ENCODE measurements at regions not wholly inside any gene's neighbourhood (a gene's known extent, or its start where the extent isn't known, plus 50 kb on each side); places are given as distances from the start of the nearest gene placed in this dataset.

DNA sequence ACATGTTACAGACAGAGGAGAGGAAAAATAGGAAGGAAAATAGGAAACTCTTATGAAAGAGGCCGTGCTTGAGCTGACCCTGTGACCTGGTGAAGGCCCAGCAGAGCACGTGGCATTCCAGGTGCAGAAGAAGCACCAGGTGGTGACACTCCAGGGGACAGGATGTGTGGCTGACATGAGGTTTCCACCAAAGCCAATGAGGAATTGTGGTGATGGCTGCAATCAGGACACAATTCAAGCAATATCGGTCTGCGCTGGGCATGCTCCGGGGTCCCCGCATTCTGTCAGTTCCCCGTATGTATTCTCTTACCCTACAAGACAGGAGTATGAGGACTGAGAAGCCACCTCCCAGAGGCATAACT, 504.2 kb downstream of the EIPR1 start:
- TF ChIP-seq CTCF (IDR thresholded peaks at IDR 0.05): no peak
- H3K27me3 ChIP-seq: no peaks in the 10 kb centered on the region
- H3K4me1 ChIP-seq: no peaks in the 10 kb centered on the region
- DNase-seq: no peak
- no peak overlapping the region for H3K27ac ChIP-seq
- H3K4me3 ChIP-seq: no peak overlapping the region
- H3K9me3 ChIP-seq: no peaks in the 10 kb centered on the region
- no peak overlapping the region for H3K9ac ChIP-seq (ENCODE audit: low read depth in 2 of 2, low read length in 2 of 2)
- H3K36me3 ChIP-seq: no peaks in the 10 kb centered on the region
- intact Hi-C loops (cut with DNase I): no loop called here

DNA sequence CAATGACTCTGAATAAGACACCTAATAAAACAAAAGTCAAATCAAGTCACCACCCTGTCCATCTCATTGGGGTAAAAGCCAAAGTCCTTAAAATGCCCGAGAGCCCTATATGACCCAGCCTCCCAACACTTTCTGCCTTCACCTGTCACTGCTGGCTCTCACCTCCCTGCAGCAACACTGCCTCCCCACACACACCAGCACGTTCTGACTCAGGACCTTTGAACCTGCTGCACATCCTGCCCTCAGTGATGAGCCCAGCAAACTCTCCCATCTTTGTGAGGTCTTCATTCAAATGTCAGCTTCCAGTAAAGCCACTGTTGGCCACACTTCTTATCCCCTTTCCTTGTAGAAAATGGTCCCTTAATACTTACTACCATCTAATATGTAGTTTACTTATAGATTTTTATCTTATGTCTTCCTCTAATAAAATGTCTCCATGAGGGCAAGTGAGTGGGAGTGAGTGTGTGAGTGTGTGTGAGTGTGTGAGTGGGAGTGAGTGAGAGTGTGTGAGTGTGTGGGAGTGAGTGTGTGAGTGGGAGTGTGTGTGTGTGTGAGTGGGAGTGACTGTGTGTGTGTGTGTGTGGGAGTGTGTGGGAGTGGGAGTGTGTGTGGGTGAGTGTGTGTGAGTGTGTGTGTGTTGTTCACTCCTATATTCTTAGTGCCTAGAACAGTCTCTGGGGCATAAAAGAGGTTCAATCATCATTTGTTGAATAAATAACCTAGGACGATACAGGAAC, 504.7 kb downstream of the EIPR1 start:
- Histone ChIP-seq H3K4me3 (no peak overlapping the region), H3K9ac (ENCODE audit: low read depth in 2 of 2, low read length in 2 of 2) (no peak overlapping the region), H3K36me3 (no peaks in the 10 kb centered on the region), H3K27me3 (no peaks in the 10 kb centered on the region), H3K9me3 (no peaks in the 10 kb centered on the region), H3K4me1 (no peaks in the 10 kb centered on the region), H3K27ac (no peak overlapping the region)
- TF ChIP-seq CTCF (IDR thresholded peaks at IDR 0.05): no peak
- DNase-seq: no peak
- intact Hi-C loops (cut with DNase I): no loop called here

DNA sequence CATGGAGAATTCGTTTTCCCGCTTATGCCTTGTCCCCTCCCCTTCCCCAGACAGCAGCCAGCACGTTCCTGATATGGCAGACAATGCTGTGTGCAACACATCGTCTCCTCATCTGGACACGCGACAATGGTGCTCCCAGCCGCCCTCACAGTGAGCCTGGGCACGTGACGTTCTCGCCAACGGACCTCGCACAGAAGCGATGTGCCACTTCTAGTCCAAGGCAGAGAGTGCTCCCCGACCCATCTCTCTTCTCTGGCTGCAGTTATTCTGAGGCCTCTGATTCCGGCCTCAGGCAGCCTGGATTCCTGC, 505.4 kb downstream of the EIPR1 start:
- TF ChIP-seq CTCF (IDR thresholded peaks at IDR 0.05): no peak
- DNase-seq: no peak
- Histone ChIP-seq H3K27ac (no peak overlapping the region), H3K4me1 (no peaks in the 10 kb centered on the region), H3K36me3 (no peaks in the 10 kb centered on the region), H3K9me3 (no peaks in the 10 kb centered on the region), H3K4me3 (no peak overlapping the region), H3K27me3 (no peaks in the 10 kb centered on the region), H3K9ac (ENCODE audit: low read depth in 2 of 2, low read length in 2 of 2) (no peak overlapping the region)
- intact Hi-C loops (cut with DNase I): no loop called here

GRCh38 chr2:2871480-2872308, 505.9 kb downstream of the EIPR1 start:
- no peaks in the 10 kb centered on the region for H3K9me3 ChIP-seq
- no peak overlapping the region for H3K9ac ChIP-seq (ENCODE audit: low read depth in 2 of 2, low read length in 2 of 2)
- intact Hi-C loops (cut with DNase I): no loop called here
- TF ChIP-seq CTCF (IDR thresholded peaks at IDR 0.05): no peak
- H3K27me3 ChIP-seq: no peaks in the 10 kb centered on the region
- H3K4me3 ChIP-seq: no peak overlapping the region
- H3K4me1 ChIP-seq: no peaks in the 10 kb centered on the region
- no peaks in the 10 kb centered on the region for H3K36me3 ChIP-seq
- DNase-seq: no peak
- no peak overlapping the region for H3K27ac ChIP-seq

DNA sequence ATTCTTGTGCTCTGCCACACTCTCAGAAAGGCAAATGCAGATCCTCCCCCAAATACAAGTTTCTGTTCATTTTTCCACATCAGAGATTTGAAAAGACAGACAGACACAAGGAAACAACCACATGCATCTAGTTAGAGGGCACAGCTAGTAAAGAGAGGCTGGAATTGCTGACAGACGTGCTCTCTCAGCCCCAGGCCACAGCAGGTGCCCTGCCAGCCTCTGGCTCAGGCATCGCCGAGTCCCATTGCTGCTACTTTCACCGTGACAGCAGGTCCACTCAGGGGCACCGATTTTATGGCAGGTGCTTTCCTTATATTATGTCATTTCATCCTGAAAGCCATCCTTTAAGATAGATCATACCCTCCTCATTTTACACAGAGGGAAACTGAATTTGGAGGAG, 507.5 kb downstream of the EIPR1 start:
- intact Hi-C loops (cut with DNase I): no loop called here
- H3K9me3 ChIP-seq: no peaks in the 10 kb centered on the region
- no peak for TF ChIP-seq CTCF (IDR thresholded peaks at IDR 0.05)

More for the DNA sequence above, 507.5 kb downstream of the EIPR1 start:
- Histone ChIP-seq H3K9ac (ENCODE audit: low read depth in 2 of 2, low read length in 2 of 2) (no peak overlapping the region), H3K36me3 (no peaks in the 10 kb centered on the region), H3K4me1 (no peaks in the 10 kb centered on the region), H3K27ac (no peak overlapping the region), H3K4me3 (no peak overlapping the region), H3K27me3 (no peaks in the 10 kb centered on the region)
- no peak for DNase-seq

Measured in colonic mucosa (tissue), 4 donors.